ENCODE measurements at regions not wholly inside any gene's neighbourhood (a gene's known extent, or its start where the extent isn't known, plus 50 kb on each side); places are given as distances from the start of the nearest gene placed in this dataset.

GRCh38 chr12:90899456-90900182, 55.4 kb downstream of the CCER1 start:
- no peak for DNase-seq

- no peak for DNase-seq
Measured at GRCh38 chr12:90897986-90898385, 57.0 kb downstream of the CCER1 start.

- no peak for DNase-seq
Measured at GRCh38 chr12:90897316-90897715, 57.7 kb downstream of the CCER1 start.

- no peak for DNase-seq
Measured at GRCh38 chr12:90896821-90897220, 58.2 kb downstream of the CCER1 start.

- no peak for DNase-seq
Measured at GRCh38 chr12:90896164-90896563, 58.8 kb downstream of the CCER1 start.

GRCh38 chr12:90888316-90888715, 66.7 kb downstream of the CCER1 start:
- no peak for DNase-seq

GRCh38 chr12:90883456-90883855, 71.5 kb downstream of the CCER1 start:
- no peak for DNase-seq

GRCh38 chr12:90871726-90872096, 83.3 kb downstream of the CCER1 start:
- no peak for DNase-seq

GRCh38 chr12:90870971-90871725, 83.8 kb downstream of the CCER1 start:
- DNase-seq: no peak

- no peak for DNase-seq
Measured at GRCh38 chr12:90868626-90869025, 86.3 kb downstream of the CCER1 start.

- no peak for DNase-seq
Measured at GRCh38 chr12:90859591-90859990, 95.4 kb downstream of the CCER1 start.

GRCh38 chr12:90858252-90858651, 96.7 kb downstream of the CCER1 start:
- DNase-seq: no peak

GRCh38 chr12:90855534-90855933, 99.4 kb downstream of the CCER1 start:
- no peak for DNase-seq

GRCh38 chr12:90854136-90854689, 100.8 kb downstream of the CCER1 start:
- no peak for DNase-seq

- DNase-seq: no peak
Measured at GRCh38 chr12:90851800-90852718, 102.9 kb downstream of the CCER1 start.

- DNase-seq: no peak
Measured at GRCh38 chr12:90842477-90842876, 112.5 kb downstream of the CCER1 start.

- no peak for DNase-seq
Measured at GRCh38 chr12:90841336-90841735, 113.6 kb downstream of the CCER1 start.

- DNase-seq: no peak
Measured at GRCh38 chr12:90839346-90839745, 115.6 kb downstream of the CCER1 start.

GRCh38 chr12:90836689-90837088, 118.3 kb downstream of the CCER1 start:
- no peak for DNase-seq

- no peak for DNase-seq
Measured at GRCh38 chr12:90833228-90833627, 121.7 kb downstream of the CCER1 start.

GRCh38 chr12:90832427-90832826, 122.5 kb downstream of the CCER1 start:
- no peak for DNase-seq

GRCh38 chr12:90831712-90832111, 123.3 kb downstream of the CCER1 start:
- DNase-seq: no peak

- DNase-seq: no peak
Measured at GRCh38 chr12:90829044-90829443, 125.9 kb downstream of the CCER1 start.
